NCI-H146 treated with DMSO at 0.1 percent for 48 hours (cell line): ENCODE measurements at regions not wholly inside any gene's neighbourhood (a gene's known extent, or its start where the extent isn't known, plus 50 kb on each side); places are given as distances from the start of the nearest gene placed in this dataset.
A peak's percentile ranks its signal among the peaks of the same experiment; 100 is the strongest.
"Not testable (repeated sequence)": the region's sequence is repeated elsewhere in the genome, so short reads cannot be mapped to it uniquely, and the experiment has no call there.

Experiments used
- DNase-seq: peaks from one replicate; lab custom pipeline; 2025; ENCODE audit not compliant: unreplicated experiment; lab: John Stamatoyannopoulos, UW

- no peak for DNase-seq
These were observed 487.3 kb downstream of the BRD1 start for GRCh38 chr22:49340406-49340805.

GRCh38 chr22:49336483-49336882 lies 491.2 kb downstream of the BRD1 start:
- DNase-seq: not testable (repeated sequence)

- no peak for DNase-seq
These were observed 492.7 kb downstream of the BRD1 start for GRCh38 chr22:49334976-49335375.

GRCh38 chr22:49334449-49334789 lies 493.3 kb downstream of the BRD1 start:
- peak; percentile 27 for DNase-seq

- DNase-seq: no peak
These were observed 494.5 kb downstream of the BRD1 start for GRCh38 chr22:49333206-49333605.

- no peak for DNase-seq
These were observed 495.0 kb downstream of the BRD1 start for GRCh38 chr22:49332691-49333090.

- DNase-seq: no peak
These were observed 495.8 kb downstream of the BRD1 start for GRCh38 chr22:49331878-49332277.

GRCh38 chr22:49331223-49331815 lies 496.4 kb downstream of the BRD1 start:
- no peak for DNase-seq

- DNase-seq: no peak
These were observed 497.1 kb downstream of the BRD1 start for GRCh38 chr22:49330421-49331222.

GRCh38 chr22:49329636-49330035 lies 498.0 kb downstream of the BRD1 start:
- no peak for DNase-seq

- no peak for DNase-seq
These were observed 498.9 kb downstream of the BRD1 start for GRCh38 chr22:49328630-49329405.

- DNase-seq: no peak
These were observed 499.6 kb downstream of the BRD1 start for GRCh38 chr22:49328118-49328475.

GRCh38 chr22:49327411-49328117 lies 500.1 kb downstream of the BRD1 start:
- DNase-seq: no peak

- no peak for DNase-seq
These were observed 501.1 kb downstream of the BRD1 start for GRCh38 chr22:49326558-49326957.

GRCh38 chr22:49325531-49326395 lies 501.9 kb downstream of the BRD1 start:
- DNase-seq: no peak

- no peak for DNase-seq
These were observed 502.9 kb downstream of the BRD1 start for GRCh38 chr22:49324527-49325491.

GRCh38 chr22:49323751-49324415 lies 503.8 kb downstream of the BRD1 start:
- no peak for DNase-seq

GRCh38 chr22:49322861-49323622 lies 504.6 kb downstream of the BRD1 start:
- no peak for DNase-seq
